WTC11 (cell line): ENCODE measurements at regions not wholly inside any gene's neighbourhood (a gene's known extent, or its start where the extent isn't known, plus 50 kb on each side); places are given as distances from the start of the nearest gene placed in this dataset.

Source experiments
- ATAC-seq: fragments of 200-7000 bp; cut with Tn5 transposase; 2 replicates; pipeline ENCODE4 v1.10.0; 2021; ENCODE audit warnings: mild to moderate bottlenecking, moderate library complexity
- CTCF ChIA-PET: fragments of 300-600 bp; sonication (Branson Sonifier 250); formaldehyde crosslinking; loops from one replicate; lab custom pipeline; 2021; ENCODE audit warnings: antibody characterized with exemption; lab: Charles Lee
- POLR2A ChIA-PET: fragments of 350-600 bp; sonication (Branson Sonifier 250); formaldehyde crosslinking; loops from one replicate; lab custom pipeline; 2021; ENCODE audit warnings: antibody characterized with exemption; lab: Charles Lee
- DNase-seq: peaks from one replicate; pipeline ENCODE4 v3.0.0; 2021; ENCODE audit warnings: low spot score
- H3K27ac Mint-ChIP-seq: 2 replicates; pipeline ENCODE4 v1.8.0; 2021; ENCODE audit warnings: mixed read lengths
- H3K27me3 Mint-ChIP-seq: 2 replicates; pipeline ENCODE4 v1.8.0; 2021; ENCODE audit warnings: low read depth, mild to moderate bottlenecking, moderate library complexity, mixed read lengths
- H3K36me3 Mint-ChIP-seq: 2 replicates; pipeline ENCODE4 v1.8.0; 2021; ENCODE audit warnings: mixed read lengths
- H3K4me1 Mint-ChIP-seq: 2 replicates; pipeline ENCODE4 v1.8.0; 2022; ENCODE audit warnings: mixed read lengths
- H3K4me3 Mint-ChIP-seq: 2 replicates; pipeline ENCODE4 v1.8.0; 2021; ENCODE audit warnings: mild to moderate bottlenecking, moderate library complexity, mixed read lengths
- H3K9me3 Mint-ChIP-seq: 2 replicates; pipeline ENCODE4 v1.8.0; 2021; ENCODE audit warnings: mixed read lengths
- ATF6 ChIP-seq: sonication (generic); formaldehyde crosslinking; IDR thresholded peaks from 2 replicates; pipeline ENCODE4 v1.8.1; 2023; ENCODE audit warnings: mild to moderate bottlenecking, missing genetic modification reagents
- CREB1 ChIP-seq: sonication (generic); formaldehyde crosslinking; IDR thresholded peaks from 2 replicates; pipeline ENCODE4 v1.8.0; 2023; ENCODE audit warnings: mild to moderate bottlenecking, missing genetic modification reagents
- FOXP4 ChIP-seq: sonication (generic); formaldehyde crosslinking; IDR thresholded peaks from 2 replicates; pipeline ENCODE4 v1.8.0; 2022; ENCODE audit warnings: mild to moderate bottlenecking, missing genetic modification reagents
- HMGXB4 ChIP-seq: sonication (generic); formaldehyde crosslinking; IDR thresholded peaks from 2 replicates; pipeline ENCODE4 v1.8.1; 2023; ENCODE audit warnings: mild to moderate bottlenecking, moderate library complexity, missing genetic modification reagents
- KAT7 ChIP-seq: sonication (generic); formaldehyde crosslinking; IDR thresholded peaks from 2 replicates; pipeline ENCODE4 v1.8.1; 2023; ENCODE audit warnings: missing genetic modification reagents, mild to moderate bottlenecking, borderline replicate concordance
- NFE2L1 ChIP-seq: sonication (generic); formaldehyde crosslinking; IDR thresholded peaks from 2 replicates; pipeline ENCODE4 v1.8.1; 2023; ENCODE audit warnings: missing genetic modification reagents
- NR1H2 ChIP-seq: sonication (generic); formaldehyde crosslinking; IDR thresholded peaks from 2 replicates; pipeline ENCODE4 v1.9.0; 2021; ENCODE audit warnings: mild to moderate bottlenecking, moderate library complexity, missing genetic modification reagents
- NR3C1 ChIP-seq: sonication (generic); formaldehyde crosslinking; conservative IDR thresholded peaks from 2 replicates; pipeline ENCODE4 v1.8.1; 2023; ENCODE audit warnings: low read depth, mild to moderate bottlenecking, missing genetic modification reagents
- PRDM15 ChIP-seq: sonication (generic); formaldehyde crosslinking; IDR thresholded peaks from 2 replicates; pipeline ENCODE4 v1.8.0; 2022; ENCODE audit warnings: missing genetic modification reagents
- SMAD4 ChIP-seq: sonication (generic); formaldehyde crosslinking; IDR thresholded peaks from 2 replicates; pipeline ENCODE4 v1.8.0; 2022; ENCODE audit warnings: mild to moderate bottlenecking, missing genetic modification reagents
- SOX15 ChIP-seq: fragments of 250-450 bp; sonication (Bioruptor Pico); IDR thresholded peaks from 2 replicates; pipeline ENCODE4 v1.9.0; 2021; ENCODE audit warnings: mild to moderate bottlenecking
- TCF7 ChIP-seq: sonication (generic); formaldehyde crosslinking; IDR thresholded peaks from 2 replicates; pipeline ENCODE4 v1.8.0; 2022; ENCODE audit warnings: mild to moderate bottlenecking, low read depth, missing genetic modification reagents, moderate library complexity
- TEAD1 ChIP-seq: sonication (generic); formaldehyde crosslinking; IDR thresholded peaks from 2 replicates; pipeline ENCODE4 v1.8.0; 2022; ENCODE audit warnings: mild to moderate bottlenecking, missing genetic modification reagents
- USF2 ChIP-seq: sonication (generic); formaldehyde crosslinking; IDR thresholded peaks from 2 replicates; pipeline ENCODE4 v1.8.1; 2023; ENCODE audit warnings: mild to moderate bottlenecking, missing genetic modification reagents, moderate library complexity
- ZNF423 ChIP-seq: fragments of 250-450 bp; sonication (Bioruptor Pico); IDR thresholded peaks from 2 replicates; pipeline ENCODE4 v2.1.2; 2022; ENCODE audit warnings: mild to moderate bottlenecking, moderate library complexity
- ZSCAN18 ChIP-seq: fragments of 250-450 bp; sonication (Bioruptor Pico); IDR thresholded peaks from 2 replicates; pipeline ENCODE4 v2.1.2; 2022; ENCODE audit warnings: mild to moderate bottlenecking, moderate library complexity

GRCh38 chr5:136699651-136700050 is 334.3 kb upstream of the TRPC7 start (continued):
- TF ChIP-seq ZSCAN18 (CRISPR knock-in tag) (no peak), CREB1 (CRISPR knock-in tag) (no peak), KAT7 (CRISPR knock-in tag) (no peak)

- H3K9me3 Mint-ChIP-seq, result no peaks in the 10 kb centered on the region
- ChIA-PET POLR2A (interaction anchor here (0.7 kb wide), 1 partner anchor 8 kb away, joined by 3 read pairs; no protein-coding TSS in a partner anchor), CTCF (interaction anchor here (0.7 kb wide), 1 partner anchor 962 kb away, joined by 3 read pairs; no protein-coding TSS in a partner anchor)
- DNase-seq, result no peak
- TF ChIP-seq SOX15 (CRISPR knock-in tag), result no peak
- TF ChIP-seq FOXP4 (CRISPR knock-in tag), result no peak
- no peak for TF ChIP-seq NR3C1 (CRISPR knock-in tag)
- no peak for TF ChIP-seq NR1H2 (CRISPR knock-in tag)
- no peak for TF ChIP-seq SMAD4
- TF ChIP-seq TCF7 (CRISPR knock-in tag), result no peak
- TF ChIP-seq ATF6 (CRISPR knock-in tag), result no peak
- no peak for TF ChIP-seq USF2 (CRISPR knock-in tag)
- no peak for TF ChIP-seq HMGXB4 (CRISPR knock-in tag)
- no peak for TF ChIP-seq CREB1 (CRISPR knock-in tag)
- TF ChIP-seq ZNF423 (CRISPR knock-in tag), result no peak
- TF ChIP-seq NFE2L1, result no peak
- no peak for TF ChIP-seq PRDM15 (CRISPR knock-in tag)
- no peak for TF ChIP-seq TEAD1 (CRISPR knock-in tag)
- H3K4me3 Mint-ChIP-seq, result no peak overlapping the region
- ATAC-seq, result no peak
- peaks cover 29% of the 10 kb centered on the region for H3K4me1 Mint-ChIP-seq
- no peak overlapping the region for H3K27ac Mint-ChIP-seq
- no peaks in the 10 kb centered on the region for H3K36me3 Mint-ChIP-seq
- no peaks in the 10 kb centered on the region for H3K27me3 Mint-ChIP-seq
Measured at GRCh38 chr5:136698970-136699369, 333.6 kb upstream of the TRPC7 start.
